ENCODE measurements at regions not wholly inside any gene's neighbourhood (a gene's known extent, or its start where the extent isn't known, plus 50 kb on each side); places are given as distances from the start of the nearest gene placed in this dataset.
"Not testable (repeated sequence)": the region's sequence is repeated elsewhere in the genome, so short reads cannot be mapped to it uniquely, and the experiment has no call there.

DNA sequence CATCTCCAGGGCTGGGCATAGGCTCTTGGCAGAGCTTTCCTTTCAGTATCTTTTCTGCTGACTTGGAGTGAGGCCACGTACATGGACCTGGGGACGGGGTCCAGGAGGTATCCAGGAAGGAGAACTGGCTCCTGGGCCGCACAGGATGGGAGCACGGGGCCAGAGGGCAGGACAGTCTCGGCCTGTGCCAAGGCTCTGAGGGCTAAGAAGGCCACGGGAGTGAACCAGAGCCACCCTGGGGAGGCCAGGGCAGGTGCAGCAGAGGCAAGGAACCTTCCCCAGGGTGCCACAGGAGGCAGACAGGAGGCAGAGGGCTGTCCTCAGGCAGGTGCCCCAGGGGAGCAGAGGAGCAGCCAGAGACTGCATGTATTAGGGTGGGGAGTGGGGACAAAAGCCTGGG, 50.3 kb downstream of the PLXNA1 start:
- no peak for DNase-seq

DNA sequence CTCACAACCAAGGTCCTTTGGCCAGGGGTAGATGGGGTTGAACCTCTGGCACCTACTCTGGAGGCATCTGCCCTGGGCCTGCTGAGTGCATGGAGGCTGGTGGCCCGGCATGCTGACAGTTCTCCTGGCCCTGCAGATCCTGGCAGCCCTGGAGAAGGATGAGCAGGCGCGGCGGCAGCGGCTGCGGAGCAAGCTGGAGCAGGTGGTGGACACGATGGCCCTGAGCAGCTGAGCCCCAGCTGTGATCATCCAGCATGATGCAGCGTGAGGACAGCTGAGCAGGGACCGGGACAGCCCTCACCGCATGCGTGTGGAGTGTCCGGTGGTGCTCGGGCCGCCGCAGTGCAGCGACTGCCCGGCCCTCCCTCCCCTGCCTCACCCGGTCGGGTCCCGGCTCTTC, 50.9 kb downstream of the PLXNA1 start:
- no peak for DNase-seq

DNA sequence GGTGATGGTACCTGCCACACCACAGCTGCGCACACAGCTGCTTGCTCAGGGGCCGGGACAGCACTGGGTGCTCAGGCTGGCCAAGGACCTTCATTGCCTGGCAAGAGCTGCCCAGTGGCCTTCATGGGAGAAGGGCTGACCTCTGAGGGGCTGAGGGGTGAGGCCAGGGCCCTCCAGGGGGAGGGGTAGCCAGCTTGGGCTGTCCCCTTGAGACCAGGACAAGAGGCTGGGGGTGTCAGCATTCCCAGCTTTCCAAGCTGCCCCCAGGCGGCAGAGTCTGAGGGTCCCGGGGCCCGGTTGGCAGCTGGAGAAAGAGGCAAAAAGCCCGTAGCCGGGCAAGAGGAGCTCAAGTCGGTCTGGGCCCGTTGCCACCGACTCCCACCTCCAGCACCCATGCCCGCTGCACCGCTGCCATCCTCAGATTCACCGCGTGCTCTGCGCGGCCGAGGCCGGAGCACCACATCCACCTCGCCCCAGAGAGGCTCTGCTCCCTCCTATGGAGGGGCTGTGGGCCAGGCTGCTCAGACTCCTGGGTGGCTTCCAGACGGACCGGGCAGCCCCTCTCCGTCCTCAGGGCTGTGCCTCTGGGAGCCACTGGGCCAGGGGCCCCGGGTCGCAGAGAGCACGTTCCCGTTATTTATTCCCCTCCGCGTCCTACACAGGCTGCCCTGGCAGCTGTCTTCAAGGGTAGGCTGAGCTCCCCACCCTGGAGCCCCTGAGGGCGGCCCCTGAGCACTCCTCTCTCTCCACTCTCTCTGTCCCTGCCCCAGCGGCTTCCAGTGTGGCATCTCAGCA, 51.5 kb downstream of the PLXNA1 start:
- DNase-seq: no peak

DNA sequence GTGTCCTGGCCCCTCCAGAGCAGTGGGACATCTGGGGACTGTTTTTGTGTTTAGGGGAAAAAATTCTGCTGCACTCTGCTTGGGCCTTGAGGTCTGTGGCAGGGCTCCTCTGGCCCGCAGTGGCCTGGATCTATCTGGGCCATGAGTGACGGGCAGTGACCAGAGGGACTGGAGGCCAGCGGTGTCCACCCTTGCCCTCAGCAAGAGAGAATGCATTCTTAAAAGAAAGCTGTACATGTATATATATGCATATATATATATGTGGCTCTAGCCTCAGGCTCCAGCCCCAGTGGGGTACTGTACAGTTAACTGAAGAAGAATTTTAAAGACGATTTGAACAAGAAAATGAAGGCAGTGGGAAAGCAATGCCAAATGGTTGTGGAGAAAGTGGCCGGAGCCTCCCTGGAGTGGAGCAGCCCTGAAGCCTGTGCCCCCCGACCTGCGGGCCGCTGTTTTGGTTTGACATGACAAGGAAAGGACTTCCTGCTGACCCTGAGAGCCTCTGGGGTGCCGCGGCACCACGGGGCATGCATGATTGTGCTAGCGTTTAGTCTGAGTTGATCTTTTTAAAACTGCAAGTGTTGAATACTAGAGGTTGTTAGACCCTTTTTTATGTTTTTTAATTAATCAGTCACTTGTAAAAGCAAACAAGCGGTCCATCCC, 52.2 kb downstream of the PLXNA1 start:
- no peak for DNase-seq

DNA sequence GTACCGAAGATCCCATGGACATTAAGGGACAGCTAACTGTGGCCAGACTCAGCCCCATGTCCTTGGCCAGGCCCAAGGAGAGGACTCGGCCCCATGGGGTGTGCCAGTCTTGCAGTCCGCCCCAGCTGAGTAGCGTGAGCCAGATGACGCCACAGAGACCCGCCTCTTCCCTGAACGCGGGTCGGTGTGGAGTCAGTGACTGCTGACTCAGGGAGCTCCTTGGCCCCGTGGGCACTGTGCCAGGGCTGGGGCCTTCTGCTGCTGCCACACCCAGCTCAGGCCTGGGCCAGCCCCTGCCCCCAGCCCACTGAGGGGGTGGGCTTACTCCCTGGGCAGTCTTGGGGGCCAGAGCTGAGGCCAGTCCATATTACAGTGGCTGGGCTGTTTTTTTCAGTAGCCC, 52.8 kb downstream of the PLXNA1 start:
- no peak for DNase-seq

DNA sequence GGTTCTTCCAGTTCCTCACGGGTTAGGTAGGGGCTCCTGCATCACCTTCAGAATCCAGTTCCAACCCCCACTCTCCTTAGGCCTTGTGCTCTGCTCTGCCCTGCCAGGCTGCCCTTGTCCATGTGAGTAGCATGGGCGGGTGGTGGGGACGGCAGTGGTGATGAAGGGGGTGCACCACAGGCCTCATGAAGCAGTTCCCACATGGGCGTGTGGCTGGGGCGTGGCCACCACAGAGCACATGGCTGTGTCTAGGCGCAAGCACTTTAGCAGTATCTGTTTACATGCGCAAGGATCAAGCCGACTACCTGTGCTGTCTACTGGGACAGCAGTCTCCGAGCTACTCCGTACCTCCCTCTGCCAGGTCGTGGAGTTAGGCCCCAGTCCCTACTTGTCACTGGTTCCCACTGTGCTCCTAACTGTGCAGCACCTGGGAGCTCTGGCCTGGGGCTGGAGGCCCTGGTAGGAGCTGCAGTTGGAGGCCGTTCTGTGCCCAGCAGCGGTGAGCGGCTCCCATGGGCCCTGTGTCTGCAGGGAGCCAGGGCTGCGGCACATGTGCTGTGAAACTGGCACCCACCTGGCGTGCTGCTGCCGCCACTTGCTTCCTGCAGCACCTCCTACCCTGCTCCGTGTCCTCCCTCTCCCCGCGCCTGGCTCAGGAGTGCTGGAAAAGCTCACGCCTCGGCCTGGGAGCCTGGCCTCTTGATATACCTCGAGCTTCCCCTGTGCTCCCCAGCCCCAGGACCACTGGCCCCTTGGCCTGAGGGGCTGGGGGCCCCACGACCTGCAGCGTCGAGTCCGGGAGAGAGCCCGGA, 53.5 kb downstream of the PLXNA1 start:
- peak in 1 of 2 experiments; percentile 66 for DNase-seq

DNA sequence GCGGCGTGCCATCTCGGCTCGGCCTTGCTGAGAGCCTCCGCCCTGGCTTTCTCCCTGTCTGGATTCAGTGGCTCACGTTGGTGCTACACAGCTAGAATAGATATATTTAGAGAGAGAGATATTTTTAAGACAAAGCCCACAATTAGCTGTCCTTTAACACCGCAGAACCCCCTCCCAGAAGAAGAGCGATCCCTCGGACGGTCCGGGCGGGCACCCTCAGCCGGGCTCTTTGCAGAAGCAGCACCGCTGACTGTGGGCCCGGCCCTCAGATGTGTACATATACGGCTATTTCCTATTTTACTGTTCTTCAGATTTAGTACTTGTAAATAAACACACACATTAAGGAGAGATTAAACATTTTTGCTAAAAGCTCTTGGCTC, 54.1 kb downstream of the PLXNA1 start:
- DNase-seq: no peak

DNA sequence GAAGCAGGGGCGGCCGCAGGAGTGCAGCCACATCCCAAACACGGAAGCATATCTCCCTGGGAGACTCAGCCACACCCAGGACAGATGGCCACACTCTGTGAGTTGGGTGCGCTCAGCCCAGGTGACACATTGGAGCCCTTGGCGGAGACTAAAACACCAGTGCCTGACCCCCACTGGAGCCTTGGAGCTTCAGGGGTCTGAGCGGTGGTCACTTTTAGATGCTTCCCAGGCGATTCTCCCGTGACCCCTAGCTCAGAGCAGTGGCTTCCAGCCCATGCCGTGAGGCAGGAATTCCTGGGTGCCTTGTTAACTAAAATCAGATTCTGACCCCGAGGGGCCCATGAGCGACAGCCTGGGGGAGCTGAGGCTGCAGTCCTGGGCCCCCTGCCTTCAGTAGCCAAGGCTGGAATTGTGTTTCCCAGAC, 54.5 kb downstream of the PLXNA1 start:
- DNase-seq: no peak

DNA sequence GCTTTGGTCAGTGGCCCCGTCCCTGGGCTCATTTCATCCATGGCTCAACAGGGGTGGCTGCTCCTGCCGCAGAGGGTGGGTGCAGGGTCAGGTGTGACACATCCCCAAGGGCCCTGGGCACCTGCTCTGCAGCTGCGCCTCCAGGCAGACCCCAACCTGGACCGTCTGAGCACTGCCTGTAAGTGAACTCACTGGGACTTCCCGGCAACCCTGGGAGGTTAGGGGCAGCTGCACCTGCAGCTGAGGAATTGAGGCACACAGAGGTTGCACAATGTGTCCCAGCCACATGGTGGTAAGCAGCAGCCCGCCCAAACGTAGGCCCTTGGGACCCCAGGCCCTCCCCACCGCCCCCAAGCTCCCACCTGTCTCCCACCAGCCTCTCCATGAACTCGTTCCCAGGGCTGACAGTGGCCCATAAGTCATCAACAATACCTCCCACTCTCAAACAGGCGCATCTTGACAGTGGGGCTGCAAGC, 55.1 kb downstream of the PLXNA1 start:
- DNase-seq: no peak

DNA sequence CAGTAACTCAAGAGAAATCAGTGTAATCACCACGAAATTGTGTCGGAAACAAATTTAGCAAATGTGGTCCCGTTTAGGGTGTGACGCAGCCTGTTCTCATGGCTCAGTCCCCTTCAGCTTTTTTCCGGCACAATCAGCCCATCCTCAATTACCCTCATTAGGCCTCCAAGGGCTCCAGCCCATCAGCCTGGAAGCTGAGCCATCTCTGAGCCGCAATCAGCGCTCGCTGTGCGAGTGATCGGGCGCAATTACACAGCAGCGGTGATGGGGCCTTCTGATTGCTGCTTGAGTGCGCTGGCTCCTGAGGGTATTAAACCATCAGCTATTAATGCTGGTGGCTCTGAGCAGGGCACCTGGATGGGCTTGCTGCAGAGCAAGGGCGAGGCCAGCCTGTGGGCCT, 55.6 kb downstream of the PLXNA1 start:
- no peak for DNase-seq

DNA sequence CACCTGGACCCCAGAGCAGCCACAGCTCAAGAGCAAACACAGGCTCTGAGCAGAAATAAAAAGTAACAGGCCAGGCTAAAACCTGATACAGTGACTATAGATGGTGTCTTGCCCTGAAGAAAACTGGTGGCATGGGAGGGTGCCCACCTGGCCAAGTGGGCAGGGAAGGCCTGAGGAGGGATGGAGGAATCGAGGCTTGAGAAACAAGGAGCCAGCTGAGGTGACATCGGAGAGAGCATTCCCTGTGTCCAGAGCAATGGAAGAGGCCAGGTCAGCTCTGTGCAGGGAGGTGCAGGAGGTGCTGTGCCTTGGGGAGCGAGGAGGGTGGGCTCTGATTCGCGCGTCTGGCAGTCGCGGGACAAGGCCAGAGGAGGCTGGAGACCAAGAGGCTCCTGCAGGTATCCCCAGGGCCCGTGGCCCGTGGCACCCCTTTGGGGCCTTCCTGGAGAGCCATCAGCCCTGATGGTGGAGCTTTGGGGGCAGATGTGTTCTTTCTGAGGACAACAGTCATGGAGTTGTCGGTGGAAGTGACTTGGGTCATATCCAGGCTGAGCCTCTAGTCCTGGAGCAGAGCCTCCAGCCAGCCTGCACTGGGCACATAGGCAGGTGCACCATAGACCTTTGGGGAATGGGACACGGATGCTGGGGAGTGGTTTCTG, 56.1 kb downstream of the PLXNA1 start:
- no peak for DNase-seq

DNA sequence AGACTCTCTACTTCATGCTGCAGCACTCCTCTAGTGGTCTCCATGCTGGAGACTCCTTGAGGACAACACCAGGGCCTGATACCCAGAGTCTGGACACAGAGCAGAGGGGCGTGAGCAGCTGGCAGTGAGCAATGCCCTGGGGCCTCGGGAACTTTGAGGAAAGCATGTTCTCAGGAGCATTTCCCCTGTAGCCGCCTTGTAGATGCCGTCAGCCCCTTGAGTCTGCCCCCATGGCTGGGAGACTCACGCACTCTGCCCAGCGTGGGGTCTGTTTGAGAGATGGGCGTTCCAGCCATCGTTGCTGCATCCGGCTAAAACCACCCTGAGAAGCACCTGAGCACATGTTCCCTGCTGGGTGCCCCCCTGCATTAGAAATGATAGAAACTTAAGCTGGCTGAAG, 56.8 kb downstream of the PLXNA1 start:
- DNase-seq: no peak

DNA sequence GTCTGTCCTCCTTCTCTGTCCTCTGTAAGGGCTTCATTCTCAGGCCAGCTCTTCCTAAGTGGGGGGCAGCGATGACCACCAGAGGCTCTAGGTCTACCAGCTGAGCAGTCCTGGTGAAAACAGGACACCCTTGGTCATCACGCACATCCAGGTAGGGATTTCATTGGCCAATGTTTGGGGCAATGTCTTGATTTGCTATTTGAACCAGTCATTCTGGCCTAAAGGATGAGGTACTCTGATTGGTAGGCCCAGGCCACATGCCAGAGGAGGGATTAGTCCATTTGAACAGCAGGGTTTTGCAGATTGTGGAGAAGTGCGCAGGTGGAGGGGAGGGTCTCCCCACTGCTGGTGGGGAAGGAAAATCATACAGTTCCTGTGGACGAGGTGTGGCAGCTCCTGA, 57.3 kb downstream of the PLXNA1 start:
- no peak for DNase-seq

DNA sequence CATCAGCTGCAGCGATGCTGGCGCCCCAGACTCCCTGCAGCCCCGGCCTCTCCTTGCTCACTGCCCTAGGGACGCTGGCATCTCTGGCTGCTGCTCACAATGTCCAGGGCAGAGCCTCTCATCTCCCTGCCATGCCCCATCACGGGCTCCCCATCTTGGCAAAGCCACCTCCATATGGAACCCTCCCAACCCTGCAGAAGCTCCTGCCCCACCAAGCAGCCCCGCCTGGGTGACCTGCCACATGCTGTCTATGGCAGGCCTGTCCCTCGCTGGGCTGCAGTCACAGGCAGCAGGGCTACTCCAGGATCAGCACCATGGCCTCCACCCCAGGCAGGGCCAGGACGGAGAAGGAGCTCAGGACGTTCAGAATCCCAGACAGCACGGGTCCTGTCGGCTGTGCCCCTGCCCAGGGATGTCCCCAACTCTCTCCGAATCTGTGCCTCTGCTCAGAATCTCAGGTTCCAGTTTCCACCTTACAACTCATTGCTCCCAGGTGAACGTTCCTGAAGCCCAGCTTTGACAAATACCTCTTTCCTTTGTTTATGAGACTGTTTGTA, 58.4 kb downstream of the PLXNA1 start:
- no peak for DNase-seq

DNA sequence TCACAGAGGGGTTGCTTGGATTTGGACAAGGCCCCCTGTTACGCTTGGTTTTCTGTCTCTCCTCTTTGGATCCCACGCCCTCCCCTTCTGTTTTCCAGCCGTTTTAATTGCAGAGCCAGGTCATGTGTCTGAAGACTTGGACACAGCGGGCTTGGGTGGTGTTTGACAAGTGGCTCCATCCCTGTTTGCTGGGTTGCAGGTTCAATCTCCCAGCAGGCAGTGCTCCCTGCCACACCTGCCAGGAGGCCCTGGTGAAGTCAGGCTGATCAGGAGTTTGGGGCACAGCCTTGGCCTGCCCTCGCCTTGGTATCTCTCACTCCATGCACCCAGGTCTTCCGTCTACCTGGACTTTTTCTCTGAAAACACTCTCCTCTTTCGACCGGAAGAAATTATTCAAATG, 59.0 kb downstream of the PLXNA1 start:
- DNase-seq: no peak

DNA sequence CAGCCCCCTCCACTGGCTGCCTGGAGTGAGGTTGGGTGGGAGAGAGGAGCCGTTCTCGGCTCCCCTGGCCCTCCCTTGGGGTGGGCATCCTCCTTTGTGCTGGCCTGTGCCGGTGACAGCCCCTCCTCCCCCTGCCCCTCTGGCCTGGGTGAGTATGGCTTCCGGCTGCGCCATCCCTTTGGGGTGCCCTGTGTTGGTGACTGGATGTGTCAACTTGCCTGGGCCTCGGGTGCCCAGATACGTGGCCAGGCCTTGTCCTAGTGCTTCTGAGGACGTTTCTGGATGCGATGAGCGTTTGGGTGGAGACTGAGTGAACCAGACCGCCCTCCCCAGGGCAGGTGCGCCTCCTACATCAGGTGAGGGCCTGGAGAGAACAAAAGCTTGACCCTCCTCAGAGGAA, 59.7 kb downstream of the PLXNA1 start:
- DNase-seq: no peak

DNA sequence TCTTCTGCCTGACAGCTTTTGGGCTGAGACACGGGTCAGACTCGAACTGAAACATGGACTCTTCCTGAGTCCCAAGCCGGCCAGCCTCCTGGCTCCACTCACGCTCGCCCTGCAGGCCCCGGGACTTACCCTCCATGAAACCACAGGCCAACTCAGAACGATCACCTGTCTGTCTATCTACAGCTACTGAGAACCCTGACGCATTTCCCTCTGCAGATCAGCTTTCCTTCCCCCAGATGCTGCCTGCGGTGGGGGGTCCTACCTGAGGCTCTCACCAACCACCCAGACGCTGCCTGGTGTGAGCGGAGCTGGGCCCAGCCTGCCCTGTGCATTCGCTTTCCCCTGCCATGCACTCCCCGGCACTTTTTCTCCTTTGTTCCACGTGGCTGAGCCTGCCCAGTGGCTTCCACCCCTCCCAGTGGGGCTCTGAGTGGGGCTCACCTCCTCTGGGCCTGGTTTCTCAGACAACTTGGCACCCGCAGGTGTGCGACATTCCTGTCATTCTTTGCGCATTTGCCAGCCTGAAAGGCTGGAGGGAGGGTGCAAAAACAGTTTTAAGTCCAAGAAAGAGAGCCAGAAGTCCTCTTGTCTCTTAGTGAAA, 60.2 kb downstream of the PLXNA1 start:
- no peak for DNase-seq

DNA sequence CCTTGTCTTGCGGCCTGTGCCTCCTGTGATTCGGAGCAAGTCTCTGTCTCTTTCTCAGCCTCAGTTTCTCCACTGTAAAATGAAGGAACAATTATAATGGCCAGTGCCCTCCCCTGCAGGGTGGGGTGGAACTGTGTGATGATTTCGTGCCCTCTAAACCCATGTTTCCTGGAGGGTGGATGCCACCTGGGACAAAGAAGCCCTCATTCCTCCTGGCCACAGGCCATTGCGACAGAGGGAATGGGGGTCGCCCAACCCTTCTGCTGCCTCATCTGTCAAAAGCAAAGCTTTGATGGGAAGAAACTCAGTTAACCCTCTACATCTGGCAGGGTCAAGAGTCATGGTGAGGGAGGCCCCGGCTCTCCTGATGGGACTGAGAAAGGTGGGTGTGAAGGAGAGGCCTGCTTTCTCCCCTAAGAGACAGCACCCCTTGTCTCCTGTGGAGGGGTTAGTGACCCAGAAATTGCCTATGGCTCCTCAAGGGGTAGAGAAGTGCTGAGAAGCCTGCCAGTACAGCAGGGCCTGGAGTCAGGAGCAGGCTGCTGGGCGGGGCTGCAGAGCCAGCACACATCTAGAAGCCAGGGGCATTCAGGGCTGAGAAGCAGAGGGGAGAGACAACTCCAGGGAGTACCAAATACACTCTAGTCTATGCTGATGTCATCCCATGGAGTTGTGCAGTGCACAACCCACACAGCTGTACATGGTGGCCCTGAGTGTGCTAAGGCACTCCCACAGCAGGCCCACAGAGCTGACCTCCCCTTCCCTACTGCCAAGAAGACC, 61.0 kb downstream of the PLXNA1 start:
- no peak for DNase-seq

DNA sequence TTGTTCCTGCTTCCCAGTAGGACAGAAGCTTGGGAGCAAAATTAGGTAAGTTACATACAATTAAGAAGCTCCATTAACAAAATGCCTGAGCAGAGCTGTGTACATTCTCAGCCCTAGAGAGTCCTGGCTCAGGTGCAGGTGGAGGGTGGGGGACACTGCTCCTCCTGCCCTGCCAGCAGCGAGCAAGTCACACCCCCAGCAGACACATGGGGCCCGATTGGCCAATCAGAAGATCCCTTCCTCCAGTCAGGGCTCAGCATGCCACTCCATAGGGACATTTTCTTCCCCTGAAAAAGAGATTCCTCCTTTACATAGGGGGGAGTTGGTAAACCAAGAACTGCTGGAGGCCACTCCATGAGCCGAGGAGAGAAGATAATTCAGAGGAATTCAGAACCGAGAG, 62.1 kb downstream of the PLXNA1 start:
- peak in 1 of 2 experiments; percentile 30 for DNase-seq

DNA sequence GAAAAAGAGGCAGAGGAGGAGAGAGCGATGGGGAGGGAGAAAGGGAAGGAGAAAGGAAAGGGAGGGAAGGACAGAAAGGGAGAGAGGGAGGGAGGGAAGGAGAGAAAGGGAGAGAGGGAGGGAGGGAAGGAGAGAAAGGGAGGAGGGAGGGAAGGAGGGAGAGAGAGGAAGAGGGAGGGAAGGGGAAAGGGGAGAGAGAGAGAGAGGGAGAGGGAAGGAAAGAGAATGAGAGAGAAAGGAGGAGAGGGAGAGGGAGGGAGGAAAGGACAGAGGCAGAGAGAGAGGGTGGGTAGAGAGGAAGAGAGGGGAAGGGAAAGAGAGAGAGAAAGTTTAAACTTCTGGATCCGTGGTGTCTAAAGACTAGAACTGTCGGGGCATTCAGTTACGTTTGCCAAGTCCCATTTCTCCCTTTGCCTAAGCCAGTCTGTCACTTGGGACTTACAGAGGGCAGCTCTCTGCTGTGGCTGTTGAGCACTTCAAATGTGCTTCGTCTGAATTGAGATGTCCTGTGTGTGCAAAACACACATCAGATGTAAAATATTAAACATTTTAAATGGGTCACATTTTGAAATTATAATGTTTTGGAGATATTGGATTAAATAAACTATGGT, 62.6 kb downstream of the PLXNA1 start:
- DNase-seq: no peak

DNA sequence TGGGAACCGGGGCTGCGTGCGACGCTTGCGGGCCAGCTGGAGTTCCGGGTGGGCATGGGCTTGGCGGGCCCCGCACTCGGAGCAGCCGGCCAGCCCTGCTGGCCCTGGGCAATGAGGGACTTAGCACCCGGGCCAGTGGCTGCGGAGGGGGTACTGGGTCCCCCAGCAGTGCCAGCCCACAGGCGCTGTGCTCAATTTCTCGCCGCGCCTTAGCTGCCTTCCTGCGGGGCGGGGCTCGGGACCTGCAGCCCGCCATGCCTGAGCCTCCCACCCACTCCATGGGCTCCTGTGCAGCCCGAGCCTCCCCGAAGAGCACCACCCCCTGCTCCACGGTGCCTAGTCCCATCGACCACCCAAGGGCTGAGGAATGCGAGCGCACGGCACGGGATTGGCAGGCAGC, 63.8 kb downstream of the PLXNA1 start:
- not testable (repeated sequence) for DNase-seq
